ENCODE measurements at regions not wholly inside any gene's neighbourhood (a gene's known extent, or its start where the extent isn't known, plus 50 kb on each side); places are given as distances from the start of the nearest gene placed in this dataset.
A peak's percentile ranks its signal among the peaks of the same experiment; 100 is the strongest.
"Not testable (repeated sequence)": the region's sequence is repeated elsewhere in the genome, so short reads cannot be mapped to it uniquely, and the experiment has no call there.

DNA sequence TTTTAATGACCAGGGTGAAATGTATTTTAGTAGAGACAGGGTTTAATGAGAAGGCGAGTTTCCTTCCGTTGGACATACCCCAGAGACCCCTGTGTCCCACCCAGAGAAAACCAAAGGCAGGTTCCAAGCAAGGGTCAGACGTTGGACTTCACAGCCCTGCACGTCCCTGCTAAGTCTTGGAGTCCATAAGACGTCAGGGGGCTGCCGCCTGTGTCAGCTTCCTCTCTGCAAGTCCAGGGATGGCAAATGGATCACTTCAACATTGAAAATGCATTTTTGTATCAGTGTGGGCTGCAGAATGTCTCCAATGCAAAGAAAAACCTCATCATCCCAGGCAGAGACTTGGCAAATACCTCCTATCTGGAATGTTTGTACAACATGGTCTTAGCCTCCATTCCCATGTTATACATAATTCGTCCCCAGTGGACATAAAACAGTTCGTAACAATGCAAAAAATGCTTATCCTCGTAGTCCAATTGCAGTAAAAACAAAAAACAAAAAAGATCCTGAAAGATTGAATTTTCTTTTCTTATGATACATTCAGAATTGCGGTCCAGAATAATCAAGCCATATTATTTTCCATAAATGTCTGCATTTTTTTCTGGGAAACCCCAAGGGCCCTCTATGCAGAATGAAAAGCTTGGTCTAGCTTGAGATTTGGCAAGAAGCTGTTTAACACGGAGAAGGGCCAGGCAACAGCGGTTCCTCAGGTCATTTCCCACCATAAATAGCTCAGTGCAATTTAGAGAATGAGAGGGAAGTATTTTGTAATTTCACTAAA, 190.9 kb downstream of the SHOX start:
- H3K27me3 Mint-ChIP-seq: no peaks in the 10 kb centered on the region

DNA sequence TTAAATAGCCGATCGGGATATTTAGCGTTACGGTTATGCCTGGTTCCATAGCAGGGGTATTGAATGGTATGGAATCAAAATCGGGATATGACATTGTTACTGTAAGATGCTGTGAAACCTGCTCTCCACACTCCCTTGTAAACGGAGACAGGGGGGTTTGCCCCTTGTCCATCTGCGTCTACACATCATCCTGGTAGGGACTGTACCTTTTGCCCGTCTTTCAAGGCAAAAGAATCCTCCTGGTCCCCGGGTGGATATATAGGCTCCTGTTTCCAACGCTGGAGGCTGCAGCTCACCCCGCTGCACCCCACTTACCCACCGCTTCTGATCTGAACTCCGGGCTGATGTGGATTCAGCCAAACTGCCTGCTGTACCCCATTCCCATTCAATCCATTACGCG, 189.1 kb downstream of the SHOX start:
- no peak overlapping the region for H3K27ac Mint-ChIP-seq

More for the DNA sequence above, 190.9 kb downstream of the SHOX start:
- TF ChIP-seq, protein P1, sequence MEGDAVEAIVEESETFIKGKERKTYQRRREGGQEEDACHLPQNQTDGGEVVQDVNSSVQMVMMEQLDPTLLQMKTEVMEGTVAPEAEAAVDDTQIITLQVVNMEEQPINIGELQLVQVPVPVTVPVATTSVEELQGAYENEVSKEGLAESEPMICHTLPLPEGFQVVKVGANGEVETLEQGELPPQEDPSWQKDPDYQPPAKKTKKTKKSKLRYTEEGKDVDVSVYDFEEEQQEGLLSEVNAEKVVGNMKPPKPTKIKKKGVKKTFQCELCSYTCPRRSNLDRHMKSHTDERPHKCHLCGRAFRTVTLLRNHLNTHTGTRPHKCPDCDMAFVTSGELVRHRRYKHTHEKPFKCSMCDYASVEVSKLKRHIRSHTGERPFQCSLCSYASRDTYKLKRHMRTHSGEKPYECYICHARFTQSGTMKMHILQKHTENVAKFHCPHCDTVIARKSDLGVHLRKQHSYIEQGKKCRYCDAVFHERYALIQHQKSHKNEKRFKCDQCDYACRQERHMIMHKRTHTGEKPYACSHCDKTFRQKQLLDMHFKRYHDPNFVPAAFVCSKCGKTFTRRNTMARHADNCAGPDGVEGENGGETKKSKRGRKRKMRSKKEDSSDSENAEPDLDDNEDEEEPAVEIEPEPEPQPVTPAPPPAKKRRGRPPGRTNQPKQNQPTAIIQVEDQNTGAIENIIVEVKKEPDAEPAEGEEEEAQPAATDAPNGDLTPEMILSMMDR (conservative IDR thresholded peaks at IDR 0.05): no peak
- no peaks in the 10 kb centered on the region for H3K36me3 Mint-ChIP-seq
- H3K4me3 Mint-ChIP-seq: no peak overlapping the region
- no peak overlapping the region for H3K27ac Mint-ChIP-seq
- peak; percentile 7 for DNase-seq (ENCODE audit: extremely low spot score, unreplicated experiment)
- peaks cover 8% of the 10 kb centered on the region for H3K4me1 Mint-ChIP-seq (ENCODE audit: unreplicated experiment)
- no peaks in the 10 kb centered on the region for H3K9me3 Mint-ChIP-seq

DNA sequence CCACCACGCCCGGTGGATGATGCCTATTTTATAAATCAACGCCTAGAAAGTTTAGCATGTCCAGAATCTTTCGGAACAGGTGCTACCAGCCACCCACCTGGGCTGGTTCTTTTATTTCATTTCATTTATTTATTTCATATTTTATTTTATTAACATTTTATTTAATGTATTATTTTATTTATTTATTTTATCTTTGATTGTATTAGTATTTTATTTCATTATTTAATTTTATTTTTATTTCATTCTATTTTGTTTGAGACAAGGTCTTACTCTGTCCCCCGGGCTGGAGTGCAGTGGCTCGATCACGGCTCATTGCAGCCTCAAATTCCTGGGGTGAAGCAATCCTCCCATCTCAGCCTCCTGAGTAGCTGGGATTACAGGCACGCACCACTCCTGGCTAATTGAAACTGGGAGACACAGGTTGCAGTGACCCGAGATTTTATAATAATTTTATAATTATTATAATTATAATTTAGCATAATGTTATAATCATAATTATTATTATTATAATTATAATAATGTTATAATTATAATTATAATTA, 187.2 kb downstream of the SHOX start:
- H3K27me3 Mint-ChIP-seq: peaks cover 3% of the 10 kb centered on the region
- no peak overlapping the region for H3K27ac Mint-ChIP-seq
- no peaks in the 10 kb centered on the region for H3K36me3 Mint-ChIP-seq
- H3K4me3 Mint-ChIP-seq: no peak overlapping the region
- TF ChIP-seq, protein P1 (conservative IDR thresholded peaks at IDR 0.05): no peak
- no peaks in the 10 kb centered on the region for H3K4me1 Mint-ChIP-seq (ENCODE audit: unreplicated experiment)
- H3K9me3 Mint-ChIP-seq: peaks cover 5% of the 10 kb centered on the region
- no peak for DNase-seq (ENCODE audit: extremely low spot score, unreplicated experiment)

More for the DNA sequence above, 189.1 kb downstream of the SHOX start:
- H3K27me3 Mint-ChIP-seq: no peaks in the 10 kb centered on the region
- H3K4me1 Mint-ChIP-seq (ENCODE audit: unreplicated experiment): no peaks in the 10 kb centered on the region
- no peaks in the 10 kb centered on the region for H3K9me3 Mint-ChIP-seq
- no peak overlapping the region for H3K4me3 Mint-ChIP-seq
- TF ChIP-seq, protein P1 (conservative IDR thresholded peaks at IDR 0.05): no peak
- peak; percentile 40 for DNase-seq (ENCODE audit: extremely low spot score, unreplicated experiment)
- no peaks in the 10 kb centered on the region for H3K36me3 Mint-ChIP-seq

DNA sequence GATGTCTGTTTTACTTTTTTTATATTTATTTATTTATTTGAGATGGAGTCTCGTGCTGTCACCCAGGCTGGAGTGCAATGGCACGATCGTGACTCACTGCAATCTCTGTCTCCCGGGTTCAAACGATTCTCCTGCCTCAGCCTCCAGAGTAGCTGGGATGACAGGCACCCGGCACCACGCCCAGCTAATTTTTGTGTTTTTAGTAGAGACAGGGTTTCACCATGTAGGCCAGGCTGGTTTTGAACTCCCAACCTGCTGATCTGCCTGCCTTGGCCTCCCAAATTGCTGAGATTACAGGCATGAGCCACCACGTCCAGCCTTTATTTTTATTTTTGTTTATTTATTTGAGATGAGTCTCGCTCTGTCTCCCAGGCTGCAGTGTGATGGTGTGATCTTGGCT, 186.6 kb downstream of the SHOX start:
- H3K4me1 Mint-ChIP-seq (ENCODE audit: unreplicated experiment); H3K4me3 Mint-ChIP-seq; H3K36me3 Mint-ChIP-seq; H3K9me3 Mint-ChIP-seq; H3K27me3 Mint-ChIP-seq; H3K27ac Mint-ChIP-seq; DNase-seq (ENCODE audit: extremely low spot score, unreplicated experiment): not testable (repeated sequence)

DNA sequence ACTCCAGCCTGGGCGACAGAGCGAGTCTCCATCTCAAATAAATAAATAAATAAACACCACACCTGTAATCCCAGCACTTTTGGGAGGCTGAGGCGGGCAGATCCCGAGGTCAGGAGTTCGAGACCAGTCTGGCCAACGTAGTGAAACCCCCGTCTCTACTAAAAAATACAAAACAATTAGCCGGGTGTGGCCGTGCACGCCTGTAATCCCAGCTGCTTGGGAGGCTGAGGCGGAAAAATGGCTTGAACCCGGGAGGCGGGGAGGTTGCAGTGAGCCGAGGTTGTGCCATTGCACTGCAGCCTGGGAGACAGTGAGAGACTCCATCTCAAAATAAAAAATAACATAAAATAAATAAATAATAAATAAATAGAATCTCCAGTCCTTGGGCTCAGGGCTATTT, 185.8 kb downstream of the SHOX start:
- TF ChIP-seq, protein P1 (conservative IDR thresholded peaks at IDR 0.05): no peak
- no peaks in the 10 kb centered on the region for H3K4me1 Mint-ChIP-seq (ENCODE audit: unreplicated experiment)
- no peak overlapping the region for H3K4me3 Mint-ChIP-seq
- DNase-seq (ENCODE audit: extremely low spot score, unreplicated experiment): no peak
- no peaks in the 10 kb centered on the region for H3K36me3 Mint-ChIP-seq
- peaks cover 3% of the 10 kb centered on the region for H3K27me3 Mint-ChIP-seq
- H3K27ac Mint-ChIP-seq: no peak overlapping the region
- peaks cover 5% of the 10 kb centered on the region for H3K9me3 Mint-ChIP-seq

DNA sequence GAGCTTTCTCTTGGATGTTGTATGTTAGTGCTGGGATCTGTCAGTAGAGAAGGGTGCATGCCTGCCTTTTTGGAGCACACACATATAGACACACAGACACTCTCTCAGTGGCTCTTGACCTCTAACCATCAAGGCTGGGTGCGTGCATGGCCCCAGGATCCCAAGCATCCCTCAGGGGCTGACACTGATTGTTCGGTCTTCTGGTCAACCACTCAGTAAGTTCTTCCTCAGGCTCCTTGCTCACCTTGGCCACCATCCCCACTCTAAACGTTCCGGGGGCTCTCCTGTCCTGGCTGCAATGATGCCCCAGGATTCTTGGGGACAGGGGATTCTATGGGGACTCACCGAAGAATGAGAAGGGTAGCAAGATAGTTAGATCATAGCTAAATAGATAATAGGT, 179.6 kb downstream of the SHOX start:
- H3K27ac Mint-ChIP-seq: no peak overlapping the region
- no peak for DNase-seq (ENCODE audit: extremely low spot score, unreplicated experiment)
- peaks cover 5% of the 10 kb centered on the region for H3K9me3 Mint-ChIP-seq
- no peaks in the 10 kb centered on the region for H3K36me3 Mint-ChIP-seq
- no peak overlapping the region for H3K4me3 Mint-ChIP-seq
- H3K27me3 Mint-ChIP-seq: peaks cover 25% of the 10 kb centered on the region
- H3K4me1 Mint-ChIP-seq (ENCODE audit: unreplicated experiment): no peaks in the 10 kb centered on the region
- TF ChIP-seq, protein P1 (conservative IDR thresholded peaks at IDR 0.05): no peak

Data from type B pancreatic cell (in vitro differentiated cells).